Mucosa of gallbladder (tissue), 1 donor: ENCODE measurements at regions not wholly inside any gene's neighbourhood (a gene's known extent, or its start where the extent isn't known, plus 50 kb on each side); places are given as distances from the start of the nearest gene placed in this dataset.

ENCODE experiments used
- DNase-seq: peaks from one replicate; pipeline ENCODE4 v3.0.0-alpha.2; 2020; ENCODE audit warnings: low spot score
- donor health status: DM: no; HTN: no; CAD: no.

- DNase-seq = no peak
Observed at GRCh38 chr20:10806539-10806938, 132.7 kb upstream of the JAG1 start.

- DNase-seq = no peak
Observed at GRCh38 chr20:10807013-10807412, 133.2 kb upstream of the JAG1 start.

- no peak for DNase-seq
Observed at GRCh38 chr20:10812759-10813327, 139.0 kb upstream of the JAG1 start.

- no peak for DNase-seq
Observed at GRCh38 chr20:10823585-10823984, 149.8 kb upstream of the JAG1 start.

GRCh38 chr20:10824750-10825500 is 151.1 kb upstream of the JAG1 start:
- no peak for DNase-seq

GRCh38 chr20:10826111-10826510 is 152.3 kb upstream of the JAG1 start:
- DNase-seq = no peak

- no peak for DNase-seq
Observed at GRCh38 chr20:10828180-10828579, 154.4 kb upstream of the JAG1 start.

- DNase-seq = no peak
Observed at GRCh38 chr20:10832141-10832540, 158.3 kb upstream of the JAG1 start.

GRCh38 chr20:10837901-10838300 is 164.1 kb upstream of the JAG1 start:
- DNase-seq = no peak

- no peak for DNase-seq
Observed at GRCh38 chr20:10842116-10842515, 168.3 kb upstream of the JAG1 start.

- no peak for DNase-seq
Observed at GRCh38 chr20:10843146-10843711, 169.4 kb upstream of the JAG1 start.

- DNase-seq = no peak
Observed at GRCh38 chr20:10846766-10847165, 173.0 kb upstream of the JAG1 start.

GRCh38 chr20:10848810-10849370 is 175.1 kb upstream of the JAG1 start:
- DNase-seq = peak; percentile 18

GRCh38 chr20:10853176-10853575 is 179.4 kb upstream of the JAG1 start:
- DNase-seq = no peak

- DNase-seq = no peak
Observed at GRCh38 chr20:10853731-10854130, 179.9 kb upstream of the JAG1 start.

GRCh38 chr20:10854976-10855375 is 181.2 kb upstream of the JAG1 start:
- no peak for DNase-seq

- DNase-seq = no peak
Observed at GRCh38 chr20:10855778-10856177, 182.0 kb upstream of the JAG1 start.

- peak; percentile 58 for DNase-seq
Observed at GRCh38 chr20:10856237-10857015, 182.6 kb upstream of the JAG1 start.

- peak; percentile 55 for DNase-seq
Observed at GRCh38 chr20:10857352-10858070, 183.7 kb upstream of the JAG1 start.

GRCh38 chr20:10861090-10861489 is 187.3 kb upstream of the JAG1 start:
- no peak for DNase-seq

GRCh38 chr20:10861619-10862018 is 187.8 kb upstream of the JAG1 start:
- DNase-seq = peak; percentile 64
